ENCODE measurements at regions not wholly inside any gene's neighbourhood (a gene's known extent, or its start where the extent isn't known, plus 50 kb on each side); places are given as distances from the start of the nearest gene placed in this dataset.

DNA sequence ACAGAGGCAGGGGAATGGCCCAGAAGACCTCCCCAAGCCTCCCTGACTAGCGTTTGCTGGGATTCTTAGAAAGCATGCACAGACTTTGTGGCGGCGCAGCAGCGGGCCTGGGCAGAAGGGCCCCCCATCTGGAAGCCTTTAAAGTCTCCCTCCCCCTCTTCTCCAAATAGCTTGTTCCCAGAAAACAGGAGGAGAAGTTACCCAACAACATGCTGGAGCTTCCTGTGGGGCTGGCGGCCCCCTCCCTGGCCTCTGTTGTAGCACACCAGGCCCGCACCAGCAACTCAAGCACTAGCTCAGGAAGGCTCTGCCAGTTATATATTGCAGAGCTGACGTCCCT, 334.8 kb downstream of the DYSF start:
- DNase-seq: no peak

DNA sequence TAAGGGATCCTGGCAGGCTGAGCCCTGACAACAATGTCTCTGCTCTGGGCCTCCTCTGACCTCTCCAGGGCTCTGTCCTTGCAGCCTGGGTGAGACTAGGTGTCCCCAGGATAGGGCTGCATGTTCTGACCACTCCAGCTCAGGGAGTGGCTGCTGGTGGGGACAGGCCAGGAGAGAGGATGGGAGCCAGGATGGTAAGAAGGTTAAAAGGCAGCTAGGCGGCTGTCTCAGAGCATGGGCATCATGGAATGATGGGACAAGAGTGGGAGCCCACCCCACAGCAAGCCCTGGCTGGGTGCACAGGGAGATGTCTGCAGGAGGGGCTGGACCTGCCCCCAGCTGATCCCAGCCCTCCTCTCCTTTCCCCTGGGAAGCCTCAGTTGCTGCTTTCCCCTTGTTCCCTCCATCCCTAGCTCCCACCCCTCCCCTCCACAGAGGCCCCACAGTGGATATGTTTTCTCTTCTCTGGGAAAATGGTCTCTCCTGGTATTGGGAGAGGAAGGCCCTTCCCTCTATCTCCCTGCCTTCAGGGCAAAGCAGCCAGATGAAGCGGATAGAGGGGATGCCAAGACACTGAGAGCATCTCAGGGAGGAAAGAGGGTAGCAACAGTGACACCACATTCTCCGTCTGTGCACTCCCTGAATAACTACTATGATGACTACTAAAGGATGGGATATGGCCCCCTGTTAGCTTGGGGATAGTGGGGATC, 334.3 kb downstream of the DYSF start:
- DNase-seq: no peak

DNA sequence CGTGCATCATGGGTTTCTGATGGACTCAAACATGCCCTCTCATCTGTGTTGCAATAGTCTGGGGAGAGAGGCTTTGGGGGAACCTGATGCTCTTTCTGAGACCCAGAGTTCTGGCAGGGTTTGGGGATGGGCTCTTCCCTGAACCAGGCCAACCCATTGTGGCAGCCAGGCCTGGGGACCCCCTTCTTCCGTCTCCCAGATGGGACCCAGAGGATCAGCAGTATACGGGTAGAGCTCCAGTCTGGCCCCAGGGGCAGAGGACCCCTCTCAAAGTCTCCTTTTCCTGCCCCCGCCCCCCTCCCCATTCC, 333.7 kb downstream of the DYSF start:
- DNase-seq: no peak

DNA sequence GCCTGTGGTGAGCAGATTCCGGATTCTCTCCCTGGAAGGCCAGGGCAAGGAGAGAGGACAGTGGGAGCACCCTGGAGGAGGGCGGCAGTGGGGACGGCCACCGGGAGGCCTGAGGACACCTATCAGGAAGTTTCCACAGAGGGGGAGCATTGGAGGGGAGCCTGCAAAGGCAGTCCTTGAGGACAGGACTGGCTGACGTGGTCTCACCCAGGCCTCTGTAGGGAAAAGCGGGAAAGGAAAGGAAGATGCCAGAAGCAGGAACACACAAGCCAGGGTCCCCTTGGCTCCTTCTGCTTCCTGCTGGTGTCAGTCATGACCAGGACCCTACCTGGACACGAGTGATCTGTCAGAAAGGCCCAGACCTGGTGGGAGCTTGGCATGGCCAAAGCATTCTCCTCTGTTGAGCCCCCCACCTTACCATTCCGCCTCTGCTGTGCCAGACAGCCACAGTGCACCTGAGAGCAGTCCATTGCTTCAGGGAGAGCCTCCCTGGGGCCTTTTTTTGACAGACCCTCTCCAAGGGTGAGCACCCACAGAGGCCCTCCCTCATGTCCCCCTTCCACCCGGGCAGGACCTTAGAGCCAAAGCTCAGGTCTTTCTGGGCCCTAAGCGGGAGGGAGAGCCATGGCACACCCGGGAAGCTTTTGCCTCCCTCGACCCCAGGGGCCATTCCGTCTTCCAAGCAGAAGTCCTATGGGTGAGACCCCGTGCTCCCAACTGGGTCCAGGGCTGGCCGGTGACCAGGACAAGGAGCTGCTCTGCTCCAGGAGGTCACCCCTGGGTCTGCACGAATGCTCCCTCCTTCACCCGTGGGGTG, 333.1 kb downstream of the DYSF start:
- no peak for DNase-seq

DNA sequence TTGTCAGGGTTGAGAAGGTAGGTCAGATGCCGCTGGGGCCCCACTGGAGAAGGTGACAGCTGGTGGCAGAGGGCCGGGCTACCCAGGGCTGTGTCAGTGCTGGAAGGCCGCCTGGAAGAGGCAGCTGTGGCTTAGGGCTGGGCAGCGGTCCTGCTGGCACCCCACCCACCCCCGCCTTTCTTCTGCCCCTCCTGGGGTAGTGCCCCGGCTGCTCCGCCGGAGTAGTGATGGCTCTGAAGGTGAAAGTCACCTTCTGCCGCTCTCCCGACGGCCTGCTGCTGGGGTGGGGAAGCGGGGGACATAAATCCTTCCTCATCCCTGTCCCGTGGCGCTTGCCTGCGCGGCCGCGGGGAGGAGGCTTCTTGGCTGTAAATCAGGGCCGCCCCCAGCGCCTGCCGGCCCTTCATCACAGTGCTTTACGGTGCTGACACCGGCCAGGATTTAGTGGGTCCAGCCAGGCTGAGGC, 332.2 kb downstream of the DYSF start:
- DNase-seq: no peak

DNA sequence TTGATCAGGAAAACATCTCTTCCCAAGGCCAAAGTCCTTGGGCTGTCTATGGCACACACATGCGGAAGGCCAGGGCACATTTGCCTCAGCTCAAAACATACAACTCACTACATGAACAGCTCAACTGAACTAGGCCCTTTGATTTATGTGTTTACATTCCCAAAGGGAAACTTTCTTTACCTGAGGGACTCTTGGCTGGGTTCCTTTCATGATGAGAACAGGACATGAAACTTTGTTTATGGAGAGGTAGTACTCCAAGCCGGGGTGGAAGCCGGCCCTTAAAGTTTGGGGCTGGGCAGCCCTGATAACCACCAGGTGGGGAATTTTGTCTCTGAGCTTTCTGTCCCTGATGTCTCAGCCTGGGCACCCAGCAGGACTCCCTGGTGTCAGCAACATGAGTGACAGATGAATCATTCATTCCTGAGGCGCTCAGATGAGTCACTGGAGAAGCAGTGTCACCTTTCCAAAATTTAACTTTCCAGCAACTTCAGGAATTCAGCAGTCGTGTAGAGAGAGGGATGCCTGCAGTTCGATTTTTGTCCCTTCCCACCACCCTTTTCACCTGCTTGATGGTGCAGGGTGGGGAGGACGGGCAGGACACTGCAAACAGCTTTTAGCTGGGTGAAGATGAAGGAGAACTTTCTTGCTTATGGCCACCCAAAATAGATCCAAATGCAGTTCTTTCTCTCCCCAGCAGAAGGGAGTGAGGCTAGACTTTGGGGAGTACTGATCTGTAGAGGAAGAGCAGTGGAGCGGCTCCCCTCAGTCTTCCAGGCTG, 331.6 kb downstream of the DYSF start:
- no peak for DNase-seq

DNA sequence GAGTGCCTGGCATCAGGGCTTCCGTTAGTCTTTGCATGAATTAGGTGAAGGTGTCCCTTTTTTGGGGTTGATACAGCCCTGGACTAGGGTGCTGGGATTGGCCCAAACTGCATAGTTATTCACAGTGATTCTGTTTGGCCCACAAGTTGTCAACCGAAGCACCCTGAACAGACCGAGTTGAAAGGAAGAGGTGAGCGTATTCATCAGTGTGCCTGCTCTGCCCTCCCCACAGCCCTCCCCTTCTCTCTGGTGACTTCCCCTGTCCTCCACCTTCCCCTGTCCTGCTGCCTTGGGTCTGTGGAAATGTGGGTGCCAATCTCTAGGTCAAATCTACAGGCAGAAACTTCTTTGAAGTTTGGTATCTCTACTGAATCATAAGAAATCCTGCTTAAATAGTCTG, 330.5 kb downstream of the DYSF start:
- DNase-seq: no peak

DNA sequence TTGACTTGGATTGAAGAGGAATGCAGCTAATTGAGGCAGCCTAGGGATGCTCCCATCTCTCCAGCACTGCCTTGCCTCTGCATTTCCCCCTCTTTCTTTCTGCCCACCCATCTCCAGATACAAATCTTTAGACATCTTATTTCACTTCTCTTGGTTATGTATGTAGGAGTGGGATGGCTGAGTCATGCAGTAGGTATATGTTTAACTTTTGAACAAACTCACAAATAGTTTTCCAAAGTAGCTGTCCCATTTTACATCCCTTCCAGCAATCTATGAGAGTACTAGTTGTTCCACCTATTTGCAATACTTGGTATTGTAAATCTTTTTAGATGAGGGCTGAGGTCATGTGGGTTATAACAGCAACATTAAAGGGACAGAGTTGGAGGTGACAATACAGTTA, 329.9 kb downstream of the DYSF start:
- no peak for DNase-seq

DNA sequence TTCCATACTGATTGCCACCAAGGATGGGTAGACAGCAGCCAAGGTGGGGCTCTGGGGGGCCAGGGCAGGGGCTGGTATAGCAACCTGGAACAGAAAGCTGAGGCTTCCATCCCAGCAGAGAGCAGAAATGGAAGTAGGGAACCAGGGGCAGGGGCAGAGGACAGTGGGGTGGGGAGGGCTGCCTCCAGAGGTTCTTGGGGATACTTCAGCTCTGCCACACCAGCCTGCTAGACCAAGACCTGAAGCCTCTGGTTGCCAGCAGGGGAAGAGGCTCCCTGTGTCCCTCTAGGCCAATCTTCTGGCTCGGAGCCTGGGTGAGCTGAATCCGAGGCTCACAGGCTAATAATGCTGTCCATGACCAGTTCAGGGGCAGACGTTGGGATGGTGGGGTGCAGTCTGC, 329.0 kb downstream of the DYSF start:
- DNase-seq: no peak

DNA sequence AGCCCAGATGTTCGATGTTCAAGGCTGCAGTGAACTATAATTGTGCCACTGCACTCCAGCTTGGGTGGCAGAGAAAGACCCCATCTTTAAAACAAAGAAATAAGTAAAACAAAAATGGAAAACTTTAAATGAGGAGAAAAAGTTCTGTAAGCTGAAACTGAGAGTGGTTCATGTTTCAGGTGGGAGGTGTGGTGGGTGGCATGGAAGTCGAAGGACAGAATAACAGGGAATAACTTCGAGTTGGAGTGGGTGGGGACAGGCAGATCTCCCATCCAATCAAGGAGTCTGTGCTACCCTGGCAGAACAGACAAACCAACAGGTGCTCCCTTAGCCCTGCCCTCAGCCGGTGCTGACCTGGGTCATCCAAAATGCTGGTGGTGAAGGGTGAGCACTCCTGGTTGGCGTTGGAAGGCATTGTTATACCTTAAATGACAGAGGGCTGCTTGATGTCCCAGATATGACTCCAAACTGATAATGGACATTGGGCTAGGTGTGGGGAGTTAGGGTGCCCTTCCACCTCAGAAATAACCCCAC, 328.4 kb downstream of the DYSF start:
- DNase-seq: no peak

DNA sequence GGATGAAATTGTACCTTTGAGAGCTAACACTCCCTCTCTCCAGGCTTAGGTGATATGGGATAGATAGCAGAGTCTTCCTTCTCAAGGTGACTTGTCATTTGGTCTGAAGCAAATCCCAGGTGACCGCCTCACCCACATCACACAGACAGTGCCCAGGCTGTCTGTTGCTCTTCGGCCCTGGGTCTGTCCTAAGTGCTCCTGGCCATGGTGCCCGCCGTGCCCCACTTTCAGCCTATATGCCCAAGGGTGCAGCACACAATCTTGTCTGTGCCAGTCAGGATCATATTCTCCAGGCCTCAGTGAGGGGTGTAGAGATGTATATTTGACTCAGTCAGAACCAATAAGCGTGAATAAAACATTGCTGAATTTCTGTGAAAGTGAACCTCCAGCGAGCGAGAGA, 326.8 kb downstream of the DYSF start:
- no peak for DNase-seq

DNA sequence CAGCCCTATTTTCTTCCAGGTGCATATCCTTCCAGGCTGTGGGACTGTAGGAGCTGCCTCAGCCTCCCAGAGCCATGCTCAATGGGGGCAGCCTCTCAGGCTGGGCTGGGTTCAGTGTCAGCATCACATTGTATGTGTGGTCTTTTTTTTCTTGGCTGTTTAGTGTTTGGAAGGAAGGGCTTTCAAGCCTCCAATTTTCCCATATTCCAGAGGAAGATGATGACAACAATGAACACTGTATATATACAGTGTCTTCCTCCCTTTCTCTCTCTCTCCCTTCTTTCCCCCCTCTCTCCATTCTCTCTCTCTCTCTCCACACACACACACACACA, 326.4 kb downstream of the DYSF start:
- no peak for DNase-seq

DNA sequence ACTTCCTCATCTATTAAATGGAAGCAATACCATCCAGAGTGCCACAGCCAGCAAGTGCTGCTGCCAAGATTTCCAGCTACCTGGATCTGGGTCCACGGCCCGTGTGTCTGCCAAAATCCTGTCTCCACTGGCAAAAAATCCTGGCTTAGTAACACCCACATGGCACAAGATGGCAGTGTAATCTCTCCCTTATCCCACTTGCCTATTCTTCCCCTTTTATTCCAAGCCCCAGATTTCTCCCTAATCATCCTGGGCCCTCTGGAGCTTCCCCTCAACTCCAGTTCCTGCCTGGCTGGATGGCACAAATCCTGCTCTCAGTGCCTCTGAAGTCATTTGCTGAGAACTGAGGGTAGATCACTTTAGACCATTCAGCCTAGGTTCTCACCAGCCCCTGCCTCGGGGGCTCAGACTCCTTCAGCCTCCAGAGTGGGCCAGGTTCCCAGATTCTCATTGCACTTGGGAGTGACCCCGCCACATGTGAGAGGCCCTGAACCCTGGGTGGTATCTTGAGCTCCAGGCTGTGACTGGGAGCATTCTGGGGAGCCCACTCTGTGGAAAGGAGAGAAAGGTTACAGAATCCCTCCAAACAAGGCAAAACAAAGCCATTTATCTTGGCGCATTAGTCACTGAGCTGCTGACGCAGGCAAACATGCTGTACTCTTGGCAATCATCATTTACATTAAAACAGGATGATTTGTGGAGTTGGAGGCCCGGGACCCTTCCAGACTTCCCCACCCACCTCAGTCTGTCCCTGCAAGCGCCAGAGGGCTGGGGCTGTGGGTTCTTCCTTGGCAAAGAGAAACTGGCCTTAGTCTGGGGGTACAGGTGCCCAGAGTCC, 325.8 kb downstream of the DYSF start:
- DNase-seq: no peak

DNA sequence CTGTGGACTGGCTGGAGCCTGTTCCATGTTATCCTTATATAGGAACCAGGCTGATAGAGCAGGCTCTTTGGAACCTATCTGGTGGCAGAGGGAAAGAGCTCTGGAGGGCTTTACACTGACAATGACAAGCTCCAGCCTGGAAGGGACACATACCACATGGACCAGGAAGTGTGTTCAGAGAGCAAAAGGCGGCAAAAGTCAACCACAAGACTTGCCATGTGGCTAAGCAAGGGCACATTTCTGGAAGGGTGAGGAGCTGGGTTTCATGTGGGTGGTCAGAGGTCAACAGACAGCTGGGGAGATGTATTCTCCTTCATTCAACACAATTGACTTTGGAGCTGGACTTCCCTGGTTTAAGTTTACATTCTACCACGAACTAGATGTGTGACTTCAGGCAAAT, 325.2 kb downstream of the DYSF start:
- DNase-seq: no peak

DNA sequence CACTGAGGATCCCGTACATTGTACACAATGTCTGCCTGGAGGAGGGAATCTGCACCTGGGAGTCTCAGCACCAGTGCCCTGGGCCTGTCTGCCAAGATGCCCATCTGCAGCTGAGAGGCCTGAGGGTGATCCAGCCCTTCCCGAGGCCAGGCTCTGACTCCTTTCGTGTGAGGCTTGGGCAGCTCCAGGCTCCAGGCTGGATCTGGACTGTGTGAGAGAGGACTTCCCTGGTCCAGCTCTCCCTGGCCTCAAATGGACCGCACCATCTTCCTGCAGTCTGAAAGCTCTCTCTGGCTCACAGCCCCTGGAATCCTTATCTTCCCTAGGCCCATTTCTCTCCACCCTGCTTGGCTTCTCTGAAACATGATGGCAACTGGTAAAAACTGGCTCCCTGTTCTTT, 324.6 kb downstream of the DYSF start:
- no peak for DNase-seq

DNA sequence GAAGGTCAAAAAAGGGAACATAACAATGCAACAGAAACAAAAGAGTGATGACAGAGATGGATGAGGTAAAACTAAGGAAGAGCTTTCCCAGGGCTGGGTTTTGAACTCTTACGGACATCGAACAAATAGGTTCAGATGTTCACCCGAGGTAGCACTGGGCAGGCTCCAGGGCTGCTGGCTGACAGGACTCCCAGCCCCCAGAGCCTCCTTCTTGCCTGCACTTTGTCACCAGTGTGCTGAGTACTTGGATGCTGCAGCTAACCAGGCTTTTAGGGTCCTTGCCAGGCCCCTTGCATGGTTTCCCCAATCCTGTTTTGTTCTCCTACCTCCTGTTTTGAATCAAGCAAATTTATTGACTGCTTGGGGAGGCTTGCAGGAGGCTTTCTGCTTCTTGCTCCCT, 322.9 kb downstream of the DYSF start:
- DNase-seq: no peak

DNA sequence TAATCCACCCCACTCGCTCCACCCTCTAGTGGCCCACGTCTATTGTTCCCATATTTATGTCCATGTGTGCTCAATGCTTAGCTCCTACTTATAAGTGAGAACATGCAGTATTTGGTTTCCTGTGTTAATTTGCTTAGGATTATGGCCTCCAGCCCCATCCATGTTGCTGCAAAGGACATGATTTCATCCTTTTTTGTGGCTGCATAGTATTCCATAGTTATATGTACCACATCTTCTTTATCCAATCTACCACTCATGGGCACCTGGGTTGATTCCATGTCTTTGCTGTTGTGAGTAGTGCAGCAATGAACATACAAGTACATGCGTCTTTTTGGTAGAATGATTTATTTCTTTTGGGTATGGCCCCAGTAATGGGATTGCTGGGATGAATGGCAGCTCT, 319.9 kb downstream of the DYSF start:
- DNase-seq: no peak

DNA sequence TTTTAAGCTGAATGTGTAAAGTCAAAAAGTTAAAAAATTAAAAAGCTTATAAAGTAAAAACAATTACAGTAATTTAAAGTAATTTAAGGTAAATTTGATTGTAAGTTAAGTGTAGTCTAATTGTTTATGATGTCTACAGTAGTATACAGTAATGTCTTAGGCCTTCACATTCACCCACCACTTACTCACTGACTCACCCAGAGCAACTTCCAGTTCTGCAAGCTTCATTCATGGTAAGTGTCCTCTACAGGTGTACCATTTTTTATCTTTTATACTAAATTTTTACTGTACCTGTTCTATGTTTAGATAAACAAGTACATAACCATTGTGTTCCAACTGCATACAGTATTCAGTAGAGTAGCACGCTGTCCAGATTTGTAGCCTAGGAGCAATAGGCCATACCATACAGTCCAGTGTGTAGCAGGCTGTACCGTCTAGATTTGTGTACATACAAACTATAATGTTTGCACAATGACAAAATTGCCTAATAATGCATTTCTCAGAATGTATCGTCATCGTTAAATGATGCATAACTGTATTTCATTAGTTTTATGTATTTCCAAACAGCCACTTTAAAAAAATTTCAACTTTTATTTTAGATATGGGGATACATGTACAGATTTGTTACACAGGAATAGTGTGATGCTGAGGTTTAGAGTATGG, 319.3 kb downstream of the DYSF start:
- no peak for DNase-seq

DNA sequence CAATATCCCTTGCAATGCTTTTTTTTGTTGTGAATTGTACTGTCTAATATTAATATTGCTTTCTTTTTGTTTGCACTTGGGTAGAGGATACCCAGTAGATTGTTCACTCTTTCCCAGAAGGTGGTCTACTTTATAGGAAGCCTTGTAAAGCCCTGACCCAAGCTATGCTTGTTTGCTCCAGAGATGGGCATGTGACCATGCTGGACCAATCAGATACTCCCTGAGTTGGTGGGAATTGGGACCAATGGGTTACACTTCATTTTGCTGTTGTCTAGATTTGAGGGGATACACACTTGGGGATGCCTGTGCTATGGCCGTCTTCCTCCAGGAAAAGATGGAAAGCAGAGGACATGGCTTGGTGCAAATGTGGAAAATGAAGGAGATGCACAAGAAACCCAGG, 314.3 kb downstream of the DYSF start:
- no peak for DNase-seq

DNA sequence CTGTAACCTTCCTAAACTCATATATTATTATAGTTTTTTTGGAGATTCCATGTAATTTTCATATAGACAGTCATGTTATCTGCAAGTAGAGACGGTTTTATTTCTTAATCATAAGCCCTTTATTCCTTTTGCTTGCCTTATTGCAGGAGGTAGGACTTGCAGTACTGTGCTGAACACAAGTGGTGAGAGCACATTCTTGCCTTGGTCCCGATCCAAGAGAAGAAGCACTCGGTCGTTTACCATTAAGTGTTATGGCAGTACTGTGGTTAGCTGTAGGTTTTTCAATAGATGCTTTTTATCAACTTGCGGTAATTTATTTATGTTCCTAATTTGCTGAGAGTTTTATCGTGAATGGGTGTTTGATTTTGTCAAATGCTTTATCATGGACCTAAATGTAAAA, 305.7 kb downstream of the DYSF start:
- no peak for DNase-seq

DNA sequence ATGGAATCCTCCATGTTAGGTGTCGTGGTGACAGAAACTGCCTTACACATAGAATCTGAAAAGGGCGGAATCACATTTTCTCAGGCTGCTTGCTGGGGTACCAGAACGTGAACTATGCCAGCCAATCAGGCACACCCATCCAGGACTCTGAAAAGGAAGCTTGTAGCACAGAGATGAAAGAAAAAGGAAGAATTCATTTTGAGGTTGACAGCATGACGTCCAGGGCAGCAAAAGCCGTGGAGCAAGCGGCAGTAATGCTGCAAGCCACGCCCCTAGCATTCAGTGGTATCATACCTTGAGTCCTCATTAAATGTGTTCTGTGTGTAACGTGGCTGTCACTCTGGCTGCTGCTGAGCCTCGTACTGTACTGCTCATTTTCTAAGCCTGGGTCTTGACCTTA, 304.0 kb downstream of the DYSF start:
- DNase-seq: no peak

DNA sequence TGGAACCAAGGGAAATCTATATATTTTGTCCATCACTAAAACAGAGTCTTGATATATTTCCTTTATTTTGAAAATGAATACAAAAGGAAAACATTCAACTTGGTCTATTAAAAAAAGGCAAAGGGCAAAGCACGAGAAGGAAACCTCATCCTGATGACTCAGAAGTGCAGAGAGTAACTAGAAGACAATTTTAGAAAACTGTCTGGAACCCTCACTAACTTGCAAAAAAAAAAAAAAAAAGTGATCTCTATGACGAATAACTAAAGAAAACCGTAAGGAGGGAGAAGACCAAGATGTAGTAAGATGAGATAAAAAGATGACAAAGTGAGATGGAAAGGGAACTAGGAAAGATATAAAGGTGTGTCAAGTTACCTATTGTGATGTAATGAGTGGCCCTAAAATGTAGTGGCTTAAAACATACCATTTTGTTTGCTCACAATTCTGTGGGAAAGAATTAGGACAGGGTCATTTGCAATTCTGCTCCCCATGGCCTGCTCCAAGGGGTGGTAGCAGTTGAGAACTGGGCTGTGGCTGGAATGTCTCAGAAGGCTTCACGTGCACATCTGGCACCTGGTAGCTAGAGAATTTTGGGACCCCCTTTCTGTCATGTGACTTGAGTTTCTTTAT, 303.0 kb downstream of the DYSF start:
- DNase-seq: no peak

Data from CD4-positive, alpha-beta T cell treated with Interleukin-10 for 1 hour (primary cell).